A549 (cell line): ENCODE measurements at regions not wholly inside any gene's neighbourhood (a gene's known extent, or its start where the extent isn't known, plus 50 kb on each side); places are given as distances from the start of the nearest gene placed in this dataset.

Experiments
- ATAC-seq, 2 experiments: fragments of 200-7000 bp in 1 of 2; fragments of >200 bp in 1 of 2; cut with Nextera tagmentation in 1 of 2; cut with Tn5 transposase in 1 of 2; 3 replicates each; pipeline versions ENCODE4 v1.8.0 to v1.9.1; 2018 to 2020; ENCODE audit warnings: mild to moderate bottlenecking in 1 of 2, moderate library complexity in 1 of 2
- CTCF ChIA-PET: fragments of 300-600 bp; sonication (Branson Sonifier 250); formaldehyde crosslinking; extraction: SDS; loops from one replicate; lab custom pipeline; 2021; ENCODE audit warnings: antibody characterized with exemption, inconsistent platforms; lab: Yijun Ruan, JAX
- POLR2A ChIA-PET: fragments of 350-600 bp; formaldehyde crosslinking; extraction: SDS; loops from one replicate; lab custom pipeline; 2021; ENCODE audit warnings: antibody characterized with exemption, inconsistent platforms; lab: Yijun Ruan, JAX
- DNase-seq, 2 experiments: peaks; one replicate each; pipeline versions ENCODE4 v3.0.0 to v3.0.0-alpha.2; 2011 to 2016; ENCODE audit warnings: low read depth in 1 of 2, low spot score in 1 of 2
- FAIRE-seq: peaks from 2 replicates; lab custom pipeline; 2011; peaks lifted over from hg19 to GRCh38; lab: Jason Lieb, UNC
- H3K27ac ChIP-seq, 2 experiments: fragments of >200 bp; sonication (Bioruptor Twin); formaldehyde crosslinking; 3 replicates each; pipeline ENCODE4 v1.5.1; 2016 to 2017
- H3K4me1 ChIP-seq: fragments of >200 bp; sonication (Bioruptor Twin); formaldehyde crosslinking; 3 replicates; pipeline ENCODE4 v1.6.1; 2016
- H3K4me2 ChIP-seq: fragments of >200 bp; sonication (Bioruptor Twin); formaldehyde crosslinking; 3 replicates; pipeline ENCODE4 v1.6.1; 2016
- H3K4me3 ChIP-seq: fragments of >200 bp; sonication (Bioruptor Twin); formaldehyde crosslinking; 3 replicates; pipeline ENCODE4 v1.5.1; 2016
- H3K9me3 ChIP-seq: fragments of >200 bp; sonication (Bioruptor Twin); formaldehyde crosslinking; 3 replicates; pipeline ENCODE4 v1.6.1; 2016
- ATOH8 ChIP-seq: fragments of 250-450 bp; sonication (Bioruptor Pico); IDR thresholded peaks from 2 replicates; pipeline ENCODE4 v1.5.0; 2020; ENCODE audit warnings: low read depth, mild to moderate bottlenecking, moderate library complexity
- CEBPB ChIP-seq, 2 experiments: fragments of >200 bp in 1 of 2; sonication (Bioruptor Twin) in 1 of 2; formaldehyde crosslinking in 1 of 2; IDR thresholded peaks; 2 replicates each; pipeline ENCODE4 v1.6.1; 2012 to 2016
- EHF ChIP-seq: fragments of 250-450 bp; sonication (Bioruptor Pico); IDR thresholded peaks from 2 replicates; pipeline ENCODE4 v1.5.0; 2020; ENCODE audit warnings: mild to moderate bottlenecking
- EP300 ChIP-seq, 2 experiments: fragments of >200 bp; sonication (Bioruptor Twin); formaldehyde crosslinking; IDR thresholded peaks; 2 replicates in 1 of 2; 3 replicates in 1 of 2; pipeline ENCODE4 v1.6.1; 2016 to 2017
- HES2 ChIP-seq: fragments of >200 bp; sonication (Bioruptor Twin); formaldehyde crosslinking; IDR thresholded peaks from 2 replicates; pipeline ENCODE4 v1.6.1; 2016
- HOXB13 ChIP-seq: fragments of 250-450 bp; sonication (Bioruptor Pico); IDR thresholded peaks from 2 replicates; pipeline ENCODE4 v1.5.0; 2020; ENCODE audit warnings: low read depth, mild to moderate bottlenecking, moderate library complexity
- JUN ChIP-seq, 2 experiments: fragments of >200 bp; sonication (Bioruptor Twin); formaldehyde crosslinking; IDR thresholded peaks; 2 replicates in 1 of 2; 3 replicates in 1 of 2; pipeline ENCODE4 v1.6.1; 2016 to 2017
- KDM5A ChIP-seq: fragments of 200-600 bp; sonication (generic); IDR thresholded peaks from 2 replicates; pipeline ENCODE4 v1.6.1; 2016; ENCODE audit warnings: antibody characterized with exemption, mild to moderate bottlenecking
- MAFK ChIP-seq: fragments of 450-650 bp; IDR thresholded peaks from 2 replicates; pipeline ENCODE4 v1.6.1; 2014; ENCODE audit not compliant: partially characterized antibody
- MAX ChIP-seq: IDR thresholded peaks from 2 replicates; pipeline ENCODE4 v1.6.1; 2012
- MAZ ChIP-seq: fragments of 150-350 bp; IDR thresholded peaks from 2 replicates; pipeline ENCODE4 v1.6.1; 2014; ENCODE audit warnings: antibody characterized with exemption, low read depth, low read length, borderline replicate concordance
- NFE2L2 ChIP-seq: fragments of 150-350 bp; conservative IDR thresholded peaks from 2 replicates; pipeline ENCODE4 v1.6.1; 2014; ENCODE audit warnings: low read length
- NR3C1 ChIP-seq: fragments of >200 bp; sonication (Bioruptor Twin); formaldehyde crosslinking; IDR thresholded peaks from 3 replicates; pipeline ENCODE4 v1.6.1; 2017
- PBX3 ChIP-seq: IDR thresholded peaks from 2 replicates; pipeline ENCODE4 v1.6.1; 2012
- PHF8 ChIP-seq: fragments of 200-600 bp; sonication (generic); IDR thresholded peaks from 2 replicates; pipeline ENCODE4 v1.6.1; 2016; ENCODE audit warnings: low read depth, mild to moderate bottlenecking, antibody characterized with exemption, moderate library complexity, borderline replicate concordance
- POLR2AphosphoS2 ChIP-seq: conservative IDR thresholded peaks from 2 replicates; pipeline ENCODE4 v1.6.1; 2012; ENCODE audit warnings: low read length, improper control_type of control experiment, inconsistent platforms
- RAD21 ChIP-seq, 2 experiments: fragments of >200 bp in 1 of 2; sonication (Bioruptor Twin) in 1 of 2; formaldehyde crosslinking in 1 of 2; IDR thresholded peaks in 1 of 2; conservative IDR thresholded peaks in 1 of 2; 2 replicates in 1 of 2; 3 replicates in 1 of 2; pipeline ENCODE4 v1.6.1; 2012 to 2018; ENCODE audit warnings: inconsistent platforms in 1 of 2
- RARB ChIP-seq: fragments of 250-450 bp; sonication (Bioruptor Pico); IDR thresholded peaks from 2 replicates; pipeline ENCODE4 v1.8.0; 2021; ENCODE audit warnings: mild to moderate bottlenecking, moderate library complexity
- RFX5 ChIP-seq: fragments of 450-650 bp; IDR thresholded peaks from 2 replicates; pipeline ENCODE4 v1.7.1; 2014; ENCODE audit warnings: antibody characterized with exemption, mild to moderate bottlenecking, moderate library complexity
- RNF2 ChIP-seq: fragments of 200-600 bp; sonication (generic); IDR thresholded peaks from 2 replicates; pipeline ENCODE4 v1.6.1; 2016; ENCODE audit warnings: low read depth, mild to moderate bottlenecking, antibody characterized with exemption, moderate library complexity, borderline replicate concordance
- SMC3 ChIP-seq: fragments of >200 bp; sonication (Bioruptor Twin); formaldehyde crosslinking; IDR thresholded peaks from 3 replicates; pipeline ENCODE4 v1.6.1; 2018; ENCODE audit warnings: inconsistent platforms
- SREBF2 ChIP-seq: fragments of 450-650 bp; IDR thresholded peaks from 2 replicates; pipeline ENCODE4 v1.6.1; 2014; ENCODE audit warnings: mild to moderate bottlenecking, moderate library complexity
- TFCP2L1 ChIP-seq: fragments of 250-450 bp; sonication (Bioruptor Pico); IDR thresholded peaks from 2 replicates; pipeline ENCODE4 v1.5.0; 2021; ENCODE audit warnings: mild to moderate bottlenecking
- ZNF302 ChIP-seq: fragments of 250-450 bp; sonication (Bioruptor Pico); IDR thresholded peaks from 2 replicates; pipeline ENCODE4 v1.9.0; 2021; ENCODE audit warnings: inconsistent platforms, mild to moderate bottlenecking, moderate library complexity
- ZSCAN20 ChIP-seq: fragments of 250-450 bp; sonication (Bioruptor Pico); IDR thresholded peaks from 2 replicates; pipeline ENCODE4 v1.8.0; 2022; ENCODE audit warnings: mild to moderate bottlenecking, moderate library complexity
- WGBS: methylation state at CpG from one replicate; pipeline ENCODE4 v1.1.6; 2017; ENCODE audit errors: missing lambda C conversion rate; 5-methylcytosine and 5-hydroxymethylcytosine counted together

GRCh38 chr3:26104851-26105251, 315.0 kb downstream of the OXSM start:
- 0% methylated on average over 2 of the region's 2 CpGs for WGBS

GRCh38 chr3:26105261-26105660, 315.4 kb downstream of the OXSM start:
- POLR2A ChIA-PET = no interaction called here

More at GRCh38 chr3:26104851-26105251, 315.0 kb downstream of the OXSM start:
- POLR2A ChIA-PET = no interaction called here
- Histone ChIP-seq H3K27ac (no peak overlapping the region), H3K4me3 (no peak overlapping the region), H3K9me3 (no peaks in the 10 kb centered on the region), H3K4me2 (no peak overlapping the region), H3K4me1 (no peaks in the 10 kb centered on the region)
- DNase-seq (no peak), ATAC-seq (no peak), FAIRE-seq (no peak)
- CTCF ChIA-PET = no interaction called here
- TF ChIP-seq MAZ (no peak), HES2 (no peak), MAFK (no peak), RFX5 (no peak), RARB (CRISPR knock-in tag) (no peak), NFE2L2 (no peak), ATOH8 (no peak), EHF (CRISPR knock-in tag) (no peak), NR3C1 (no peak), JUN (IDR thresholded peaks at IDR 0.05) (no peak), ZSCAN20 (no peak), EP300 (IDR thresholded peaks at IDR 0.05) (no peak)

GRCh38 chr3:26106228-26106627, 316.3 kb downstream of the OXSM start:
- ATAC-seq (no peak), FAIRE-seq (no peak), DNase-seq (no peak)
- CTCF ChIA-PET = interaction anchor here (0.7 kb wide), 1 partner anchor 172 kb away, joined by 4 read pairs; no protein-coding TSS in a partner anchor
- Histone ChIP-seq H3K4me3 (no peak overlapping the region), H3K4me2 (no peak overlapping the region), H3K4me1 (no peaks in the 10 kb centered on the region), H3K27ac (no peak overlapping the region), H3K9me3 (no peaks in the 10 kb centered on the region)
- POLR2A ChIA-PET = no interaction called here
- WGBS = 0% methylated on average over 2 of the region's 2 CpGs
- no peak for TF ChIP-seq POLR2AphosphoS2
- TF ChIP-seq HOXB13 = no peak
- TF ChIP-seq ZNF302 = no peak
- no peak for TF ChIP-seq RAD21 (conservative IDR thresholded peaks at IDR 0.05 in 1 of 2, IDR thresholded peaks at IDR 0.05 in 1 of 2)
- no peak for TF ChIP-seq KDM5A
- TF ChIP-seq SREBF2 = no peak
- TF ChIP-seq JUN (IDR thresholded peaks at IDR 0.05) = no peak
- TF ChIP-seq CEBPB (IDR thresholded peaks at IDR 0.05) = no peak
- TF ChIP-seq MAZ = no peak
- no peak for TF ChIP-seq ATOH8
- no peak for TF ChIP-seq MAX
- no peak for TF ChIP-seq PHF8
- no peak for TF ChIP-seq SMC3
- TF ChIP-seq PBX3 = no peak

More at GRCh38 chr3:26105261-26105660, 315.4 kb downstream of the OXSM start:
- H3K9me3 ChIP-seq = no peaks in the 10 kb centered on the region
- FAIRE-seq (no peak), DNase-seq (no peak), ATAC-seq (no peak)
- H3K4me3 ChIP-seq = no peak overlapping the region
- H3K27ac ChIP-seq = no peak overlapping the region
- 3% methylated on average over 4 of the region's 4 CpGs for WGBS
- CTCF ChIA-PET = no interaction called here
- TF ChIP-seq HES2 (no peak), POLR2AphosphoS2 (no peak), RARB (CRISPR knock-in tag) (no peak), SREBF2 (no peak), JUN (IDR thresholded peaks at IDR 0.05) (no peak), ZNF302 (no peak), RNF2 (no peak), ZSCAN20 (no peak), PBX3 (no peak), TFCP2L1 (no peak)
- TF ChIP-seq, all 56 proteins: peak for 0
- H3K4me2 ChIP-seq = no peak overlapping the region
- no peaks in the 10 kb centered on the region for H3K4me1 ChIP-seq
